DMS114 treated with DMSO at 0.1 percent for 48 hours (cell line): ENCODE measurements at regions not wholly inside any gene's neighbourhood (a gene's known extent, or its start where the extent isn't known, plus 50 kb on each side); places are given as distances from the start of the nearest gene placed in this dataset.

Experiments used
- DNase-seq: peaks from one replicate; lab custom pipeline; 2025; ENCODE audit not compliant: unreplicated experiment; lab: John Stamatoyannopoulos, UW

GRCh38 chr10:28077889-28078288 lies 79.0 kb upstream of the ODAD2 start:
- no peak for DNase-seq

GRCh38 chr10:28075424-28075823 lies 76.5 kb upstream of the ODAD2 start:
- no peak for DNase-seq

GRCh38 chr10:28072573-28072972 lies 73.7 kb upstream of the ODAD2 start:
- no peak for DNase-seq

- DNase-seq, result no peak
These were observed 61.2 kb upstream of the ODAD2 start for GRCh38 chr10:28060031-28060607.

GRCh38 chr10:28058746-28059145 lies 59.9 kb upstream of the ODAD2 start:
- no peak for DNase-seq

GRCh38 chr10:28054228-28054860 lies 55.5 kb upstream of the ODAD2 start:
- DNase-seq, result no peak

GRCh38 chr10:28049286-28049685 lies 50.4 kb upstream of the ODAD2 start:
- no peak for DNase-seq
